Loucy (cell line): ENCODE measurements at regions not wholly inside any gene's neighbourhood (a gene's known extent, or its start where the extent isn't known, plus 50 kb on each side); places are given as distances from the start of the nearest gene placed in this dataset.

Experiments used
- EZH2phosphoT487 ChIP-seq: fragments of 200-600 bp; IDR thresholded peaks from 2 replicates; pipeline ENCODE4 v1.6.1; 2018; ENCODE audit warnings: antibody characterized with exemption, mild to moderate bottlenecking, moderate library complexity, borderline replicate concordance
- TF ChIP-seq, protein P1 (sequence below): fragments of 200-600 bp; sonication (generic); conservative IDR thresholded peaks from 2 replicates; pipeline ENCODE4 v1.5.1; 2014; ENCODE audit warnings: mild to moderate bottlenecking, antibody characterized with exemption, low read length

DNA sequence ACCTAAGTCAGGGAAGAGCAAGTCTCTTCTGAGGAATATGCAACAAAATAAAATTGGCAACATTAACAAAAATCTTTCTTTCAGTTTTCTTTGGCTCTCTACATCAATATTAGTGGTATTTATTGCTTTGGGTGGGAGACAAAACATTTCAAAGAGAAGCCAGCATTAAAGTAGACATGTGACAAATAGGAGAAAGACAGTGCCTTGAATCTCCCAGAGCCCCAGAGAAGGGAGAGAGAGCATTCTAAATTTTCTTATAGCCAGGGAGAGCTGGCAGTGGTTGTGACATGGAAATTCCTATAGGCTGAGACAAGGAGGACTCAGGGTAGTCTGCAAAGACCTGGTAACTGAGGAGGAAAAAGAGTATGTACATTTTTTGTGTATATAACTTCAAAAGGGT is 79.4 kb upstream of the NREP start:
- TF ChIP-seq, protein P1, sequence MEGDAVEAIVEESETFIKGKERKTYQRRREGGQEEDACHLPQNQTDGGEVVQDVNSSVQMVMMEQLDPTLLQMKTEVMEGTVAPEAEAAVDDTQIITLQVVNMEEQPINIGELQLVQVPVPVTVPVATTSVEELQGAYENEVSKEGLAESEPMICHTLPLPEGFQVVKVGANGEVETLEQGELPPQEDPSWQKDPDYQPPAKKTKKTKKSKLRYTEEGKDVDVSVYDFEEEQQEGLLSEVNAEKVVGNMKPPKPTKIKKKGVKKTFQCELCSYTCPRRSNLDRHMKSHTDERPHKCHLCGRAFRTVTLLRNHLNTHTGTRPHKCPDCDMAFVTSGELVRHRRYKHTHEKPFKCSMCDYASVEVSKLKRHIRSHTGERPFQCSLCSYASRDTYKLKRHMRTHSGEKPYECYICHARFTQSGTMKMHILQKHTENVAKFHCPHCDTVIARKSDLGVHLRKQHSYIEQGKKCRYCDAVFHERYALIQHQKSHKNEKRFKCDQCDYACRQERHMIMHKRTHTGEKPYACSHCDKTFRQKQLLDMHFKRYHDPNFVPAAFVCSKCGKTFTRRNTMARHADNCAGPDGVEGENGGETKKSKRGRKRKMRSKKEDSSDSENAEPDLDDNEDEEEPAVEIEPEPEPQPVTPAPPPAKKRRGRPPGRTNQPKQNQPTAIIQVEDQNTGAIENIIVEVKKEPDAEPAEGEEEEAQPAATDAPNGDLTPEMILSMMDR, result no peak
- TF ChIP-seq EZH2phosphoT487, result no peak
